ENCODE measurements at regions not wholly inside any gene's neighbourhood (a gene's known extent, or its start where the extent isn't known, plus 50 kb on each side); places are given as distances from the start of the nearest gene placed in this dataset.

- no peak for TF ChIP-seq POLR2A (IDR thresholded peaks at IDR 0.05)
- TF ChIP-seq, protein P1, sequence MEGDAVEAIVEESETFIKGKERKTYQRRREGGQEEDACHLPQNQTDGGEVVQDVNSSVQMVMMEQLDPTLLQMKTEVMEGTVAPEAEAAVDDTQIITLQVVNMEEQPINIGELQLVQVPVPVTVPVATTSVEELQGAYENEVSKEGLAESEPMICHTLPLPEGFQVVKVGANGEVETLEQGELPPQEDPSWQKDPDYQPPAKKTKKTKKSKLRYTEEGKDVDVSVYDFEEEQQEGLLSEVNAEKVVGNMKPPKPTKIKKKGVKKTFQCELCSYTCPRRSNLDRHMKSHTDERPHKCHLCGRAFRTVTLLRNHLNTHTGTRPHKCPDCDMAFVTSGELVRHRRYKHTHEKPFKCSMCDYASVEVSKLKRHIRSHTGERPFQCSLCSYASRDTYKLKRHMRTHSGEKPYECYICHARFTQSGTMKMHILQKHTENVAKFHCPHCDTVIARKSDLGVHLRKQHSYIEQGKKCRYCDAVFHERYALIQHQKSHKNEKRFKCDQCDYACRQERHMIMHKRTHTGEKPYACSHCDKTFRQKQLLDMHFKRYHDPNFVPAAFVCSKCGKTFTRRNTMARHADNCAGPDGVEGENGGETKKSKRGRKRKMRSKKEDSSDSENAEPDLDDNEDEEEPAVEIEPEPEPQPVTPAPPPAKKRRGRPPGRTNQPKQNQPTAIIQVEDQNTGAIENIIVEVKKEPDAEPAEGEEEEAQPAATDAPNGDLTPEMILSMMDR (IDR thresholded peaks at IDR 0.05): no peak
These were observed 222.2 kb upstream of the STXBP5 start for GRCh38 chr6:146981981-146982380.

Measured in esophagus squamous epithelium (tissue), 4 donors.